ENCODE measurements at regions not wholly inside any gene's neighbourhood (a gene's known extent, or its start where the extent isn't known, plus 50 kb on each side); places are given as distances from the start of the nearest gene placed in this dataset.

- H3K27ac ChIP-seq, result no peak overlapping the region
- no peaks in the 10 kb centered on the region for H3K36me3 ChIP-seq
- no peak for TF ChIP-seq CTCF (IDR thresholded peaks at IDR 0.05)
- H3K27me3 ChIP-seq (ENCODE audit: low read depth), result no peaks in the 10 kb centered on the region
- no peak for DNase-seq
- H3K9me3 ChIP-seq, result no peaks in the 10 kb centered on the region
- intact Hi-C loops (cut with DNase I), result no loop called here
- ATAC-seq, result no peak
- no peak overlapping the region for H3K4me3 ChIP-seq
- H3K4me1 ChIP-seq, result no peaks in the 10 kb centered on the region
Measured at GRCh38 chr5:2696156-2696807, 55.2 kb downstream of the IRX2 start.

- no peaks in the 10 kb centered on the region for H3K9me3 ChIP-seq
- TF ChIP-seq CTCF (IDR thresholded peaks at IDR 0.05), result no peak
- intact Hi-C loops (cut with DNase I), result no loop called here
- no peak overlapping the region for H3K27ac ChIP-seq
- DNase-seq (no peak), ATAC-seq (no peak)
- no peaks in the 10 kb centered on the region for H3K36me3 ChIP-seq
- H3K4me3 ChIP-seq, result no peak overlapping the region
- no peaks in the 10 kb centered on the region for H3K4me1 ChIP-seq
- no peaks in the 10 kb centered on the region for H3K27me3 ChIP-seq (ENCODE audit: low read depth)
Measured at GRCh38 chr5:2695200-2695891, 56.1 kb downstream of the IRX2 start.

GRCh38 chr5:2691530-2691929 lies 59.9 kb downstream of the IRX2 start:
- DNase-seq, result no peak
- intact Hi-C loops (cut with DNase I), result no loop called here
- H3K4me1 ChIP-seq, result no peaks in the 10 kb centered on the region
- no peak overlapping the region for H3K4me3 ChIP-seq
- no peak for TF ChIP-seq CTCF (IDR thresholded peaks at IDR 0.05)
- no peak overlapping the region for H3K27ac ChIP-seq
- no peak for ATAC-seq
- no peaks in the 10 kb centered on the region for H3K27me3 ChIP-seq (ENCODE audit: low read depth)
- H3K9me3 ChIP-seq, result no peaks in the 10 kb centered on the region
- no peaks in the 10 kb centered on the region for H3K36me3 ChIP-seq

GRCh38 chr5:2690293-2690692 lies 61.2 kb downstream of the IRX2 start:
- H3K4me1 ChIP-seq, result no peaks in the 10 kb centered on the region
- TF ChIP-seq CTCF (IDR thresholded peaks at IDR 0.05), result no peak
- ATAC-seq (no peak), DNase-seq (no peak)
- no peaks in the 10 kb centered on the region for H3K27me3 ChIP-seq (ENCODE audit: low read depth)
- no peak overlapping the region for H3K27ac ChIP-seq
- intact Hi-C loops (cut with DNase I), result no loop called here
- H3K9me3 ChIP-seq, result no peaks in the 10 kb centered on the region
- H3K36me3 ChIP-seq, result no peaks in the 10 kb centered on the region
- H3K4me3 ChIP-seq, result no peak overlapping the region

- TF ChIP-seq CTCF (IDR thresholded peaks at IDR 0.05), result no peak
- H3K4me3 ChIP-seq, result no peak overlapping the region
- no peaks in the 10 kb centered on the region for H3K9me3 ChIP-seq
- ATAC-seq, result no peak
- H3K4me1 ChIP-seq, result no peaks in the 10 kb centered on the region
- no peaks in the 10 kb centered on the region for H3K27me3 ChIP-seq (ENCODE audit: low read depth)
- no peak for DNase-seq
- no peaks in the 10 kb centered on the region for H3K36me3 ChIP-seq
- intact Hi-C loops (cut with DNase I), result no loop called here
- H3K27ac ChIP-seq, result no peak overlapping the region
Measured at GRCh38 chr5:2688586-2688985, 62.9 kb downstream of the IRX2 start.

All from lower lobe of right lung (tissue), 2 donors.